ENCODE measurements at regions not wholly inside any gene's neighbourhood (a gene's known extent, or its start where the extent isn't known, plus 50 kb on each side); places are given as distances from the start of the nearest gene placed in this dataset.

GRCh38 chr6:4366635-4367395 lies 231.4 kb upstream of the ECI2 start:
- Histone ChIP-seq H3K27me3 (no peaks in the 10 kb centered on the region), H3K4me1 (no peaks in the 10 kb centered on the region), H3K27ac (no peak overlapping the region), H3K9me3 (no peaks in the 10 kb centered on the region), H3K36me3 (no peaks in the 10 kb centered on the region), H3K4me3 (no peak overlapping the region)
- TF ChIP-seq CTCF (IDR thresholded peaks at IDR 0.05) (no peak), POLR2A (IDR thresholded peaks at IDR 0.05) (no peak), EP300 (IDR thresholded peaks at IDR 0.05) (no peak), POLR2AphosphoS5 (IDR thresholded peaks at IDR 0.05) (no peak)
- 54 to 73% methylated on average over 9 of the region's 11 CpGs for WGBS, 2 donors (ENCODE audit: low coverage in 1 of 2)
- no peak for ATAC-seq

GRCh38 chr6:4365686-4366085 lies 230.3 kb upstream of the ECI2 start:
- no peaks in the 10 kb centered on the region for H3K27me3 ChIP-seq
- H3K9me3 ChIP-seq: no peaks in the 10 kb centered on the region
- no peaks in the 10 kb centered on the region for H3K4me1 ChIP-seq
- H3K27ac ChIP-seq: peak overlapping the region in 1 of 4 donors; percentile 9
- no peaks in the 10 kb centered on the region for H3K36me3 ChIP-seq
- WGBS, 2 donors (ENCODE audit: low coverage in 1 of 2): 26 to 33% methylated on average over 3 of the region's 3 CpGs
- no peak for ATAC-seq
- H3K4me3 ChIP-seq: no peak overlapping the region
- TF ChIP-seq POLR2A (IDR thresholded peaks at IDR 0.05): no peak
- no peak for TF ChIP-seq POLR2AphosphoS5 (IDR thresholded peaks at IDR 0.05)
- TF ChIP-seq EP300 (IDR thresholded peaks at IDR 0.05): no peak
- TF ChIP-seq CTCF (IDR thresholded peaks at IDR 0.05): no peak

GRCh38 chr6:4364711-4365110 lies 229.3 kb upstream of the ECI2 start:
- Histone ChIP-seq H3K4me3 (no peak overlapping the region), H3K4me1 (no peaks in the 10 kb centered on the region), H3K27me3 (no peaks in the 10 kb centered on the region), H3K36me3 (no peaks in the 10 kb centered on the region), H3K27ac (no peak overlapping the region), H3K9me3 (no peaks in the 10 kb centered on the region)
- no peak for ATAC-seq
- TF ChIP-seq CTCF (IDR thresholded peaks at IDR 0.05): no peak
- no peak for TF ChIP-seq POLR2AphosphoS5 (IDR thresholded peaks at IDR 0.05)
- no peak for TF ChIP-seq EP300 (IDR thresholded peaks at IDR 0.05)
- TF ChIP-seq POLR2A (IDR thresholded peaks at IDR 0.05): no peak

GRCh38 chr6:4364172-4364571 lies 228.8 kb upstream of the ECI2 start:
- ATAC-seq: no peak
- Histone ChIP-seq H3K27me3 (no peaks in the 10 kb centered on the region), H3K27ac (no peak overlapping the region), H3K36me3 (no peaks in the 10 kb centered on the region), H3K4me3 (no peak overlapping the region), H3K4me1 (peaks cover 0 to 5% (median 0%) of the 10 kb centered on the region in 3 donors), H3K9me3 (no peaks in the 10 kb centered on the region)
- TF ChIP-seq POLR2AphosphoS5 (IDR thresholded peaks at IDR 0.05): no peak
- no peak for TF ChIP-seq POLR2A (IDR thresholded peaks at IDR 0.05)
- no peak for TF ChIP-seq EP300 (IDR thresholded peaks at IDR 0.05)
- TF ChIP-seq CTCF (IDR thresholded peaks at IDR 0.05): no peak

GRCh38 chr6:4363656-4364055 lies 228.3 kb upstream of the ECI2 start:
- no peak for TF ChIP-seq EP300 (IDR thresholded peaks at IDR 0.05)
- no peak for TF ChIP-seq POLR2AphosphoS5 (IDR thresholded peaks at IDR 0.05)
- TF ChIP-seq POLR2A (IDR thresholded peaks at IDR 0.05): no peak
- TF ChIP-seq CTCF (IDR thresholded peaks at IDR 0.05): no peak
- 72 to 81% methylated on average over 5 to 6 of the region's 6 CpGs for WGBS, 2 donors (ENCODE audit: low coverage in 1 of 2)
- Histone ChIP-seq H3K9me3 (no peaks in the 10 kb centered on the region), H3K4me1 (peaks cover 0 to 10% (median 0%) of the 10 kb centered on the region in 3 donors), H3K4me3 (no peak overlapping the region), H3K27me3 (no peaks in the 10 kb centered on the region), H3K27ac (no peak overlapping the region), H3K36me3 (no peaks in the 10 kb centered on the region)
- no peak for ATAC-seq

Measured in gastroesophageal sphincter (tissue), 4 donors.